PC-3 (cell line): ENCODE measurements at regions not wholly inside any gene's neighbourhood (a gene's known extent, or its start where the extent isn't known, plus 50 kb on each side); places are given as distances from the start of the nearest gene placed in this dataset.
"Not testable (repeated sequence)": the region's sequence is repeated elsewhere in the genome, so short reads cannot be mapped to it uniquely, and the experiment has no call there.

Experiments used
- ATAC-seq: fragments of 200-7000 bp; cut with Tn5 transposase; 2 replicates; pipeline ENCODE4 v1.9.1; 2020; ENCODE audit warnings: mild to moderate bottlenecking, moderate library complexity
- BruUV-seq: library from RNA; stranded (reverse); fragments of 400-500 nt; replicated peaks from 2 replicates; lab custom pipeline; 2021; lab: Mats Ljungman, UMichigan
- CTCF ChIA-PET: fragments of 300-600 bp; sonication (Branson Sonifier 250); formaldehyde crosslinking; loops from one replicate; lab custom pipeline; 2022; ENCODE audit warnings: antibody characterized with exemption; lab: Charles Lee
- POLR2A ChIA-PET: fragments of 300-600 bp; sonication (Branson Sonifier 250); formaldehyde crosslinking; loops from one replicate; lab custom pipeline; 2022; ENCODE audit warnings: antibody characterized with exemption; ENCODE audit not compliant: unreplicated experiment; lab: Charles Lee
- DNase-seq: peaks from one replicate; pipeline ENCODE4 v3.0.0-alpha.2; 2015
- H2AFZ ChIP-seq: fragments of 300-600 bp; sonication (generic); 2 replicates; pipeline ENCODE4 v1.6.0; 2016; ENCODE audit warnings: antibody characterized with exemption, low read length
- H3F3A ChIP-seq: fragments of 300-600 bp; sonication (generic); one replicate; pipeline ENCODE4 v1.6.0; 2017; ENCODE audit warnings: antibody characterized with exemption, low read length, control low read depth, mild to moderate bottlenecking; ENCODE audit not compliant: unreplicated experiment
- H3K27ac ChIP-seq: fragments of 300-600 bp; sonication (generic); 2 replicates; pipeline ENCODE4 v1.5.1; 2016; ENCODE audit warnings: mild to moderate bottlenecking, low read length
- H3K27me3 ChIP-seq: fragments of 300-600 bp; sonication (generic); 2 replicates; pipeline ENCODE4 v1.6.1; 2016; ENCODE audit warnings: low read length, mixed read lengths
- H3K36me3 ChIP-seq: fragments of 300-600 bp; sonication (generic); 2 replicates; pipeline ENCODE4 v1.6.1; 2016; ENCODE audit warnings: low read depth, mixed run types, low read length, mixed read lengths
- H3K4me1 ChIP-seq: fragments of 300-600 bp; sonication (generic); 2 replicates; pipeline ENCODE4 v1.5.1; 2016; ENCODE audit warnings: low read length; ENCODE audit not compliant: insufficient read depth
- H3K4me2 ChIP-seq: fragments of 300-600 bp; sonication (generic); 2 replicates; pipeline ENCODE4 v1.6.0; 2016; ENCODE audit warnings: low read length
- H3K4me3 ChIP-seq: fragments of 300-600 bp; sonication (generic); 2 replicates; pipeline ENCODE4 v1.5.1; 2016; ENCODE audit warnings: mild to moderate bottlenecking, low read length, mixed read lengths
- H3K79me2 ChIP-seq: fragments of 300-600 bp; sonication (generic); 2 replicates; pipeline ENCODE4 v1.6.1; 2017; ENCODE audit warnings: low read length, mixed read lengths
- H3K9ac ChIP-seq: fragments of 300-600 bp; sonication (generic); 2 replicates; pipeline ENCODE4 v1.6.0; 2016; ENCODE audit warnings: mild to moderate bottlenecking, low read length
- H3K9me2 ChIP-seq: fragments of 300-600 bp; sonication (generic); replicated peaks from 2 replicates; pipeline ENCODE4 v1.6.1; 2016; ENCODE audit warnings: mixed run types, low read length, mixed read lengths
- H3K9me3 ChIP-seq: fragments of 300-600 bp; sonication (generic); 2 replicates; pipeline ENCODE4 v1.6.1; 2016; ENCODE audit warnings: low read length, mixed read lengths
- H4K20me1 ChIP-seq: fragments of 300-600 bp; sonication (generic); 2 replicates; pipeline ENCODE4 v1.6.1; 2016; ENCODE audit warnings: low read length, mixed read lengths
- intact Hi-C: fragments of 100-400 bp; cut with micrococcal nuclease; formaldehyde crosslinking; loops from 2 replicates; pipeline ENCODE4 v1.9.0; 2023

GRCh38 chr9:62863319-62863718 lies 1673.5 kb downstream of the SPATA31A7 start:
- BruUV-seq, H3F3A ChIP-seq, H2AFZ ChIP-seq, POLR2A ChIA-PET, CTCF ChIA-PET, H3K9ac ChIP-seq, H3K79me2 ChIP-seq, intact Hi-C loops, H3K9me3 ChIP-seq, H3K9me2 ChIP-seq, H4K20me1 ChIP-seq, H3K27me3 ChIP-seq, H3K36me3 ChIP-seq, H3K27ac ChIP-seq, H3K4me2 ChIP-seq, H3K4me3 ChIP-seq: not testable (repeated sequence)
- peak; percentile 45 for ATAC-seq
- H3K4me1 ChIP-seq, result peaks cover 13% of the 10 kb centered on the region
- peak; percentile 87 for DNase-seq

- DNase-seq, H2AFZ ChIP-seq, ATAC-seq, intact Hi-C loops, CTCF ChIA-PET, H4K20me1 ChIP-seq, H3K9me3 ChIP-seq, H3K9ac ChIP-seq, H3K27ac ChIP-seq, H3K4me3 ChIP-seq, H3K27me3 ChIP-seq, H3F3A ChIP-seq, H3K9me2 ChIP-seq, POLR2A ChIA-PET, H3K36me3 ChIP-seq, H3K79me2 ChIP-seq, BruUV-seq: not testable (repeated sequence)
- peaks cover 13% of the 10 kb centered on the region for H3K4me1 ChIP-seq
- 0 out of 2 replicates have a peak overlapping the region, but pooled peaks have one; percentile 20 for H3K4me2 ChIP-seq
These were observed 1674.0 kb downstream of the SPATA31A7 start for GRCh38 chr9:62863867-62864266.

- POLR2A ChIA-PET, H3K27me3 ChIP-seq, H3K9me2 ChIP-seq, CTCF ChIA-PET, intact Hi-C loops, H4K20me1 ChIP-seq, H3K79me2 ChIP-seq, H3F3A ChIP-seq, H3K9me3 ChIP-seq, H3K9ac ChIP-seq, H3K36me3 ChIP-seq, H3K27ac ChIP-seq, BruUV-seq: not testable (repeated sequence)
- H3K4me2 ChIP-seq, result peak overlapping the region; percentile 81
- peaks cover 13% of the 10 kb centered on the region for H3K4me1 ChIP-seq
- peak overlapping the region; percentile 63 for H3K4me3 ChIP-seq
- ATAC-seq (peak; percentile 79), DNase-seq (peak; percentile 75)
- peak overlapping the region; percentile 80 for H2AFZ ChIP-seq
These were observed 1674.9 kb downstream of the SPATA31A7 start for GRCh38 chr9:62864481-62865469.

GRCh38 chr9:62869061-62869460 lies 1679.2 kb downstream of the SPATA31A7 start:
- H3K9ac ChIP-seq, H3K9me2 ChIP-seq, H3K36me3 ChIP-seq, H3K4me3 ChIP-seq, POLR2A ChIA-PET, BruUV-seq, CTCF ChIA-PET, H3K9me3 ChIP-seq, H3K4me1 ChIP-seq, H4K20me1 ChIP-seq, intact Hi-C loops, H3K27ac ChIP-seq, H3F3A ChIP-seq, DNase-seq, H2AFZ ChIP-seq, H3K27me3 ChIP-seq, H3K79me2 ChIP-seq, ATAC-seq, H3K4me2 ChIP-seq: not testable (repeated sequence)

GRCh38 chr9:62871765-62872164 lies 1681.9 kb downstream of the SPATA31A7 start:
- H3K27ac ChIP-seq, H3K4me1 ChIP-seq, DNase-seq, H3K79me2 ChIP-seq, POLR2A ChIA-PET, H3K36me3 ChIP-seq, H3K4me3 ChIP-seq, H3K9me2 ChIP-seq, H3K4me2 ChIP-seq, H3F3A ChIP-seq, BruUV-seq, H2AFZ ChIP-seq, intact Hi-C loops, H4K20me1 ChIP-seq, H3K27me3 ChIP-seq, ATAC-seq, CTCF ChIA-PET, H3K9ac ChIP-seq, H3K9me3 ChIP-seq: not testable (repeated sequence)

- H3K4me2 ChIP-seq, H3K79me2 ChIP-seq, POLR2A ChIA-PET, CTCF ChIA-PET, H3K9me2 ChIP-seq, H3K27ac ChIP-seq, H4K20me1 ChIP-seq, H3K4me3 ChIP-seq, H2AFZ ChIP-seq, H3K4me1 ChIP-seq, DNase-seq, H3K27me3 ChIP-seq, H3K9ac ChIP-seq, H3K9me3 ChIP-seq, H3K36me3 ChIP-seq, H3F3A ChIP-seq, ATAC-seq, BruUV-seq, intact Hi-C loops: not testable (repeated sequence)
These were observed 1684.4 kb downstream of the SPATA31A7 start for GRCh38 chr9:62874213-62874612.
